CD14-positive monocyte (primary cell): ENCODE measurements at regions not wholly inside any gene's neighbourhood (a gene's known extent, or its start where the extent isn't known, plus 50 kb on each side); places are given as distances from the start of the nearest gene placed in this dataset.

Source experiments
- DNase-seq, 3 donors: peaks; one replicate each; pipeline ENCODE4 v3.0.0-alpha.2; 2011 to 2022
- H2AFZ ChIP-seq: 2 replicates; pipeline ENCODE4 v1.6.0; 2012; ENCODE audit warnings: mild to moderate bottlenecking, low read depth, low read length, inconsistent platforms; ENCODE audit not compliant: insufficient read depth, poor library complexity, severe bottlenecking
- H3K27ac ChIP-seq, 2 donors: 1 replicate in 1 of 2; 2 replicates in 1 of 2; pipeline ENCODE4 v1.5.1; 2012 to 2013; ENCODE audit warnings: low read length in 2 of 2, control low read depth in 1 of 2, inconsistent platforms in 1 of 2, low read depth in 1 of 2, mild to moderate bottlenecking in 1 of 2
- H3K27me3 ChIP-seq, 2 donors: one replicate each; pipeline versions ENCODE4 v1.6.0 to v1.6.1; 2011 to 2013; ENCODE audit warnings: low read length in 2 of 2; ENCODE audit not compliant: control insufficient read depth in 2 of 2, insufficient read depth in 2 of 2
- H3K36me3 ChIP-seq, 2 donors: replicated peaks in 1 of 2; 1 replicate in 1 of 2; 2 replicates in 1 of 2; pipeline versions ENCODE4 v1.5.1 to v1.6.1; 2012 to 2013; ENCODE audit warnings: low read length in 2 of 2, control low read depth in 1 of 2, inconsistent platforms in 1 of 2, mild to moderate bottlenecking in 1 of 2; ENCODE audit not compliant: insufficient read depth in 2 of 2, control insufficient read depth in 1 of 2
- H3K4me1 ChIP-seq, 2 donors: 1 replicate in 1 of 2; 2 replicates in 1 of 2; pipeline versions ENCODE4 v1.5.1 to v1.6.1; 2012 to 2013; ENCODE audit warnings: low read length in 2 of 2, control low read depth in 1 of 2, inconsistent platforms in 1 of 2, mild to moderate bottlenecking in 1 of 2, moderate library complexity in 1 of 2; ENCODE audit not compliant: insufficient read depth in 2 of 2, control insufficient read depth in 1 of 2
- H3K4me2 ChIP-seq: replicated peaks from 2 replicates; pipeline ENCODE3; 2012; ENCODE audit warnings: low read length, moderate library complexity, mild to moderate bottlenecking; ENCODE audit not compliant: poor library complexity, severe bottlenecking; ENCODE audit errors: extremely low read depth
- H3K4me3 ChIP-seq, 3 experiments: fragments of 200-600 bp in 1 of 3; sonication (generic) in 1 of 3; replicated peaks in 1 of 3; 1 replicate in 2 of 3; 2 replicates in 1 of 3; pipeline ENCODE4 v1.5.1; 2011 to 2013; ENCODE audit warnings: low read length in 3 of 3, mild to moderate bottlenecking in 3 of 3, control low read depth in 2 of 3, low read depth in 2 of 3, inconsistent platforms in 1 of 3, moderate library complexity in 1 of 3
- H3K79me2 ChIP-seq: 2 replicates; pipeline ENCODE4 v1.6.0; 2012; ENCODE audit warnings: mild to moderate bottlenecking, control low read depth, inconsistent platforms, low read length, moderate library complexity; ENCODE audit not compliant: insufficient read depth
- H3K9ac ChIP-seq: 2 replicates; pipeline ENCODE4 v1.6.0; 2017; ENCODE audit warnings: low read length, mild to moderate bottlenecking; ENCODE audit not compliant: insufficient read depth, poor library complexity, severe bottlenecking
- H3K9me3 ChIP-seq, 2 donors: replicated peaks in 1 of 2; 1 replicate in 1 of 2; 2 replicates in 1 of 2; pipeline versions ENCODE4 v1.5.1 to v1.6.1; 2012 to 2013; ENCODE audit warnings: low read length in 2 of 2, control low read depth in 1 of 2; ENCODE audit not compliant: control insufficient read depth in 1 of 2, insufficient read depth in 1 of 2
- H4K20me1 ChIP-seq: 2 replicates; pipeline ENCODE4 v1.6.0; 2012; ENCODE audit warnings: mild to moderate bottlenecking, low read length, control low read depth, moderate library complexity; ENCODE audit not compliant: insufficient read depth
- H3K27ac Mint-ChIP-seq, 7 donors: one replicate each; pipeline ENCODE4 v1.8.0; 2020; ENCODE audit warnings: mild to moderate bottlenecking in 7 of 7, mixed read lengths in 7 of 7, moderate library complexity in 6 of 7, inconsistent platforms in 2 of 7
- H3K27me3 Mint-ChIP-seq, 3 donors: one replicate each; pipeline ENCODE4 v1.8.0; 2021 to 2022; ENCODE audit warnings: low read depth in 3 of 3, mild to moderate bottlenecking in 3 of 3, mixed read lengths in 3 of 3, moderate library complexity in 3 of 3, inconsistent platforms in 1 of 3
- H3K36me3 Mint-ChIP-seq, 2 donors: one replicate each; pipeline ENCODE4 v1.8.0; 2020; ENCODE audit warnings: mixed read lengths in 2 of 2, inconsistent platforms in 1 of 2, mild to moderate bottlenecking in 1 of 2
- H3K4me1 Mint-ChIP-seq: one replicate; pipeline ENCODE4 v1.8.0; 2020; ENCODE audit warnings: mild to moderate bottlenecking, mixed read lengths
- H3K4me3 Mint-ChIP-seq, 2 donors: one replicate each; pipeline ENCODE4 v1.8.0; 2020; ENCODE audit warnings: mild to moderate bottlenecking in 2 of 2, mixed read lengths in 2 of 2, moderate library complexity in 1 of 2
- H3K9me3 Mint-ChIP-seq, 7 donors: one replicate each; pipeline ENCODE4 v1.8.0; 2020 to 2022; ENCODE audit warnings: mixed read lengths in 7 of 7, mild to moderate bottlenecking in 6 of 7, moderate library complexity in 6 of 7, inconsistent platforms in 2 of 7
- CTCF ChIP-seq: fragments of 200-600 bp; IDR thresholded peaks from one replicate; pipeline ENCODE4 v1.8.0; 2022; ENCODE audit warnings: antibody characterized with exemption, mild to moderate bottlenecking
- WGBS: methylation state at CpG from one replicate; pipeline ENCODE4 v1.1.5; 2013; ENCODE audit warnings: missing lambda C conversion rate; ENCODE audit not compliant: insufficient coverage; 5-methylcytosine and 5-hydroxymethylcytosine counted together
- intact Hi-C, 2 donors: fragments of 100-400 bp; cut with micrococcal nuclease; formaldehyde crosslinking; loops; one replicate each; pipeline versions ENCODE4 v1.15.0 to v1.15.1; 2023

DNA sequence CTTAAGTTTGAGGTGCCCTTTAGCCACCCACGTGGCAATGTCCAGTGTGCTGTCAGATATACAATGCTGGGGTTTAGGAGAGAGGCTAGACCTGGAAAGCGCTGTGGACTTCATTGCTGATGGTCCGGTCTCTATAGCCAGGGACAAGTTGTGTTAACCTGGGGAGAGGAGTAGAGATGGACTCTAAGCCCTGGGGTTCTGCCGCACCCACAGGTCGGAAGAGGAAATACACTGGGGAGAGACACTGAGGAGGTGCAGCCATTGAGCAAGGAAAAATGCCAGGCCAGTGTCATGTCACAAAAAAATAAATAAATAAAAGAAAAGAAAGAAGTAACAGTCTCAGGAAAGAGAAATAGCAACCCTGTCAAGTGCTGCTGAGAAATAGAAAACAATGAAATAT, 106.9 kb upstream of the CBLN2 start:
- H3K36me3 Mint-ChIP-seq, result no peaks in the 10 kb centered on the region
- H3K27me3 ChIP-seq, result no peaks in the 10 kb centered on the region
- H3K27me3 Mint-ChIP-seq, result peaks cover 0 to 3% (median 0%) of the 10 kb centered on the region in 3 donors
- H2AFZ ChIP-seq, result no peak overlapping the region
- H3K4me3 Mint-ChIP-seq, result no peak overlapping the region
- H3K4me1 Mint-ChIP-seq, result no peaks in the 10 kb centered on the region
- no peaks in the 10 kb centered on the region for H4K20me1 ChIP-seq
- H3K9ac ChIP-seq, result no peak overlapping the region
- no peak for TF ChIP-seq CTCF
- H3K36me3 ChIP-seq, result no peaks in the 10 kb centered on the region
- H3K4me3 ChIP-seq, result no peak overlapping the region
- 88% methylated on average over 4 of the region's 5 CpGs for WGBS
- no peak overlapping the region for H3K27ac Mint-ChIP-seq
- no peaks in the 10 kb centered on the region for H3K4me1 ChIP-seq
- peaks cover 0 to 4% (median 2%) of the 10 kb centered on the region in 7 donors for H3K9me3 Mint-ChIP-seq
- no peak overlapping the region for H3K27ac ChIP-seq
- no peaks in the 10 kb centered on the region for H3K9me3 ChIP-seq
- H3K79me2 ChIP-seq, result no peaks in the 10 kb centered on the region
- no peak for DNase-seq
- intact Hi-C loops, result no loop called here
- H3K4me2 ChIP-seq, result no peak overlapping the region

DNA sequence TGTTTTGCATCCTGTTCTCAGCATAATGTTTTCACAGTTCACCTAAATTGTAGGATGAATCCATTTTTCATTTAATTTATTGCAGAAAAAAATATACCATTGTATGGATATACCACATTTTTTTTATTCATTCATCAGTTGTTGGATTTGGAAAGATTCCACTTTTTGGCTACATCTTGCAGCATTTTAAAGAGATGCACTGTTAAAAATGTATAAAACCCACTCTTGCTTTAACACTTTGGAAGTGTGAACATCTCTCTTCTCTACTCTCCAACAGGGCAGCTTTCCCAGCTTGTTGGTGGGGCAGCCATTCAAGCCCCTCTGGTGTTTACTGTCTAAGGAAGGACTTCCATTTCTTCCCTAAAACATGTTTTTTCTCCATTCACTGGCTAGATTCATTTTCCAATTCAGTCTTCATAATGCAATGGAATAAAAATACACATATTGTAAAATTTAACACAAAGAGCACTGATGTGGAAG, 104.4 kb upstream of the CBLN2 start:
- Histone ChIP-seq H3K27ac (no peak overlapping the region), H3K9ac (no peak overlapping the region), H2AFZ (no peak overlapping the region), H3K79me2 (no peaks in the 10 kb centered on the region), H3K4me3 (no peak overlapping the region), H3K9me3 (no peaks in the 10 kb centered on the region), H3K4me2 (no peak overlapping the region), H3K4me1 (no peaks in the 10 kb centered on the region), H3K36me3 (no peaks in the 10 kb centered on the region), H4K20me1 (no peaks in the 10 kb centered on the region), H3K27me3 (no peaks in the 10 kb centered on the region)
- no peaks in the 10 kb centered on the region for H3K36me3 Mint-ChIP-seq
- DNase-seq, result no peak
- no peaks in the 10 kb centered on the region for H3K4me1 Mint-ChIP-seq
- H3K27ac Mint-ChIP-seq, result no peak overlapping the region
- intact Hi-C loops, result no loop called here
- peaks cover 0 to 2% (median 0%) of the 10 kb centered on the region in 3 donors for H3K27me3 Mint-ChIP-seq
- peaks cover 0 to 1% (median 0%) of the 10 kb centered on the region in 7 donors for H3K9me3 Mint-ChIP-seq
- TF ChIP-seq CTCF, result no peak
- no peak overlapping the region for H3K4me3 Mint-ChIP-seq
